GM23338 (cell line): ENCODE measurements at regions not wholly inside any gene's neighbourhood (a gene's known extent, or its start where the extent isn't known, plus 50 kb on each side); places are given as distances from the start of the nearest gene placed in this dataset.
A peak's percentile ranks its signal among the peaks of the same experiment; 100 is the strongest.

Source experiments
- ATAC-seq: fragments of 200-7000 bp; cut with Tn5 transposase; 3 replicates; pipeline ENCODE4 v1.9.1; 2020
- DNase-seq: peaks from one replicate; pipeline ENCODE4 v3.0.0-alpha.2; 2015; ENCODE audit warnings: low spot score
- H2AFZ ChIP-seq: fragments of 200-600 bp; sonication (generic); 2 replicates; pipeline ENCODE4 v1.8.0; 2016; ENCODE audit warnings: antibody characterized with exemption, mild to moderate bottlenecking, moderate library complexity
- H3F3A ChIP-seq: fragments of 200-600 bp; sonication (generic); replicated peaks from 2 replicates; pipeline ENCODE4 v1.8.0; 2017; ENCODE audit warnings: antibody characterized with exemption, mixed run types, low read depth
- H3K27ac ChIP-seq: fragments of 200-600 bp; sonication (generic); 2 replicates; pipeline ENCODE4 v1.6.1; 2016; ENCODE audit warnings: low read depth
- H3K27me3 ChIP-seq: fragments of 200-600 bp; sonication (generic); 2 replicates; pipeline ENCODE4 v1.8.0; 2016; ENCODE audit warnings: mild to moderate bottlenecking, mixed run types, moderate library complexity; ENCODE audit not compliant: insufficient read depth
- H3K36me3 ChIP-seq: fragments of 200-600 bp; sonication (generic); 2 replicates; pipeline ENCODE4 v1.8.0; 2016; ENCODE audit warnings: mild to moderate bottlenecking; ENCODE audit not compliant: insufficient read depth
- H3K4me1 ChIP-seq: fragments of 200-600 bp; sonication (generic); 2 replicates; pipeline ENCODE4 v1.8.0; 2016; ENCODE audit warnings: mild to moderate bottlenecking, moderate library complexity; ENCODE audit not compliant: insufficient read depth
- H3K4me2 ChIP-seq: fragments of 200-600 bp; sonication (generic); 2 replicates; pipeline ENCODE4 v1.7.1; 2017; ENCODE audit warnings: mixed run types
- H3K4me3 ChIP-seq: fragments of 200-600 bp; sonication (generic); 2 replicates; pipeline ENCODE4 v1.6.1; 2016; ENCODE audit warnings: mixed run types
- H3K79me2 ChIP-seq: fragments of 200-600 bp; sonication (generic); replicated peaks from 2 replicates; pipeline ENCODE4 v1.8.0; 2017; ENCODE audit warnings: mild to moderate bottlenecking; ENCODE audit not compliant: insufficient read depth
- H3K9me2 ChIP-seq: fragments of 200-600 bp; sonication (generic); 2 replicates; pipeline ENCODE4 v1.8.0; 2017; ENCODE audit not compliant: insufficient read depth
- H4K20me1 ChIP-seq: fragments of 200-600 bp; sonication (generic); replicated peaks from 2 replicates; pipeline ENCODE4 v1.8.0; 2017; ENCODE audit warnings: mild to moderate bottlenecking; ENCODE audit not compliant: insufficient read depth
- H3K27ac Mint-ChIP-seq: 2 replicates; pipeline ENCODE4 v1.8.0; 2020; ENCODE audit warnings: inconsistent platforms, mild to moderate bottlenecking, moderate library complexity, mixed read lengths
- H3K27me3 Mint-ChIP-seq: 3 replicates; pipeline ENCODE4 v1.8.0; 2022; ENCODE audit warnings: low read depth, mild to moderate bottlenecking, moderate library complexity, mixed read lengths, inconsistent platforms; ENCODE audit not compliant: insufficient read depth, poor library complexity
- H3K36me3 Mint-ChIP-seq: 3 replicates; pipeline ENCODE4 v1.8.0; 2021; ENCODE audit warnings: low read depth, mild to moderate bottlenecking, inconsistent platforms, moderate library complexity, mixed read lengths
- H3K4me1 Mint-ChIP-seq: 3 replicates; pipeline ENCODE4 v1.8.0; 2020; ENCODE audit warnings: mild to moderate bottlenecking, inconsistent platforms, mixed read lengths
- H3K4me3 Mint-ChIP-seq: 3 replicates; pipeline ENCODE4 v1.8.0; 2021; ENCODE audit warnings: moderate library complexity, mild to moderate bottlenecking, inconsistent platforms, mixed read lengths
- H3K9me3 Mint-ChIP-seq: 3 replicates; pipeline ENCODE4 v1.8.0; 2020; ENCODE audit warnings: moderate library complexity, mild to moderate bottlenecking, inconsistent platforms, mixed read lengths
- CTCF ChIP-seq, 2 experiments: fragments of 200-600 bp in 1 of 2; sonication (generic) in 1 of 2; conservative IDR thresholded peaks; 2 replicates each; pipeline versions ENCODE4 v1.5.1 to v1.6.1; 2016 to 2017; ENCODE audit warnings: antibody characterized with exemption in 2 of 2, low read depth in 2 of 2, mild to moderate bottlenecking in 2 of 2, moderate library complexity in 1 of 2
- JUNB ChIP-seq: IDR thresholded peaks from one replicate; pipeline ENCODE4 v1.6.1; 2016; ENCODE audit warnings: antibody characterized with exemption; ENCODE audit not compliant: unreplicated experiment
- POLR2AphosphoS5 ChIP-seq: IDR thresholded peaks from 2 replicates; pipeline ENCODE4 v1.6.1; 2016; ENCODE audit warnings: antibody characterized with exemption, low read depth
- STAT1 ChIP-seq: IDR thresholded peaks from one replicate; pipeline ENCODE4 v1.6.1; 2016; ENCODE audit warnings: antibody characterized with exemption; ENCODE audit not compliant: unreplicated experiment
- ZNF331 ChIP-seq: fragments of 250-450 bp; sonication (Bioruptor Pico); IDR thresholded peaks from 2 replicates; pipeline ENCODE4 v1.5.0; 2020; ENCODE audit warnings: low read depth, mild to moderate bottlenecking, moderate library complexity

GRCh38 chr3:43223670-43224364 lies 62.5 kb upstream of the SNRK start:
- TF ChIP-seq POLR2AphosphoS5 (no peak), CTCF (conservative IDR thresholded peaks at IDR 0.05; ENCODE audit: low read depth in 2 of 2) (peak in 1 of 2 experiments; percentile 50; a peak in 3 of 4 replicates)
- ATAC-seq (no peak), DNase-seq (no peak)
- Histone ChIP-seq H3F3A (no peaks in the 10 kb centered on the region), H2AFZ (no peak overlapping the region), H3K4me2 (no peak overlapping the region), H3K4me3 (no peak overlapping the region), H3K36me3 (0 out of 2 replicates have a peak, but pooled peaks cover 4% of the 10 kb centered on the region), H3K27ac (no peak overlapping the region), H3K27me3 (no peaks in the 10 kb centered on the region), H4K20me1 (no peaks in the 10 kb centered on the region), H3K79me2 (no peaks in the 10 kb centered on the region), H3K4me1 (no peaks in the 10 kb centered on the region), H3K9me2 (peaks cover 6% of the 10 kb centered on the region; the same call in 1 of the 2 replicates)
- Mint-ChIP-seq H3K9me3 (peaks cover 32% of the 10 kb centered on the region), H3K27me3 (peaks cover 8% of the 10 kb centered on the region), H3K4me3 (no peak overlapping the region), H3K4me1 (no peaks in the 10 kb centered on the region), H3K36me3 (peaks cover 2% of the 10 kb centered on the region; the same call in 1 of the 3 replicates), H3K27ac (no peak overlapping the region)

- Histone ChIP-seq H3K79me2 (no peaks in the 10 kb centered on the region), H3K4me1 (no peaks in the 10 kb centered on the region), H3K36me3 (no peaks in the 10 kb centered on the region), H4K20me1 (no peaks in the 10 kb centered on the region), H3K9me2 (peaks cover 4% of the 10 kb centered on the region; the same call in 1 of the 2 replicates), H2AFZ (no peak overlapping the region), H3K4me2 (no peak overlapping the region), H3K4me3 (no peak overlapping the region), H3F3A (no peaks in the 10 kb centered on the region), H3K27ac (no peak overlapping the region), H3K27me3 (no peaks in the 10 kb centered on the region)
- Mint-ChIP-seq H3K36me3 (no peaks in the 10 kb centered on the region; the same call in 2 of the 3 replicates), H3K9me3 (peaks cover 25% of the 10 kb centered on the region), H3K27ac (no peak overlapping the region), H3K4me3 (no peak overlapping the region), H3K4me1 (no peaks in the 10 kb centered on the region), H3K27me3 (peaks cover 8% of the 10 kb centered on the region)
- TF ChIP-seq POLR2AphosphoS5 (no peak), JUNB (no peak), CTCF (conservative IDR thresholded peaks at IDR 0.05; ENCODE audit: low read depth in 2 of 2) (no peak)
- DNase-seq (no peak), ATAC-seq (no peak)
Measured at GRCh38 chr3:43222590-43222989, 63.8 kb upstream of the SNRK start.

GRCh38 chr3:43221076-43221475 lies 65.3 kb upstream of the SNRK start:
- no peak for DNase-seq
- no peak for ATAC-seq
- Histone ChIP-seq H3K4me1 (no peaks in the 10 kb centered on the region), H3K4me2 (no peak overlapping the region), H3K79me2 (no peaks in the 10 kb centered on the region), H4K20me1 (no peaks in the 10 kb centered on the region), H2AFZ (no peak overlapping the region), H3K27ac (no peak overlapping the region), H3K9me2 (peaks cover 4% of the 10 kb centered on the region; the same call in 1 of the 2 replicates), H3K27me3 (no peaks in the 10 kb centered on the region), H3K36me3 (no peaks in the 10 kb centered on the region), H3K4me3 (no peak overlapping the region), H3F3A (no peaks in the 10 kb centered on the region)
- TF ChIP-seq STAT1 (no peak), ZNF331 (CRISPR knock-in tag) (no peak)
- Mint-ChIP-seq H3K27me3 (peaks cover 8% of the 10 kb centered on the region), H3K36me3 (no peaks in the 10 kb centered on the region), H3K27ac (no peak overlapping the region), H3K4me1 (no peaks in the 10 kb centered on the region), H3K4me3 (no peak overlapping the region), H3K9me3 (peaks cover 15% of the 10 kb centered on the region)
